ENCODE measurements at regions not wholly inside any gene's neighbourhood (a gene's known extent, or its start where the extent isn't known, plus 50 kb on each side); places are given as distances from the start of the nearest gene placed in this dataset.
"Not testable (repeated sequence)": the region's sequence is repeated elsewhere in the genome, so short reads cannot be mapped to it uniquely, and the experiment has no call there.

GRCh38 chr9:28120626-28121025 is 547.3 kb upstream of the C9orf72 start:
- no peak for DNase-seq

DNA sequence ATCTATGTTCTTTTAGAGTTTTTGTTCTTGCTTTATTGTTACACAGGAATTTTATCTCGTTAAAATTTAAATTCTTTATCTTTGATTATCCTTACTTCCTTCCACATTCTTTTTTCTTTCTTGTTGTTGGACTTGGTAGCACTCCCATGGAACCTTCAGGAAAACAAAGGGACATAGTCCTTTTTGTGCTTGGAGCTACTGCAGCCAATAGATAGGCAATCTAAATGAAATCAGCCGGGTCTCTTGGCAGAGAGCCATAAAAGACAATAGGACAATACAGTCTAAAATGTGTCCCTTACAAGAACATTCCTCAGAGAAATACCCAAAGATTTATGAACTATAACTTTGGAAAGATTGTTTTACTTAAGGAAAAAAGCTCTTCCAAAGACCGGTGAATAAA is 548.1 kb upstream of the C9orf72 start:
- DNase-seq, result no peak

DNA sequence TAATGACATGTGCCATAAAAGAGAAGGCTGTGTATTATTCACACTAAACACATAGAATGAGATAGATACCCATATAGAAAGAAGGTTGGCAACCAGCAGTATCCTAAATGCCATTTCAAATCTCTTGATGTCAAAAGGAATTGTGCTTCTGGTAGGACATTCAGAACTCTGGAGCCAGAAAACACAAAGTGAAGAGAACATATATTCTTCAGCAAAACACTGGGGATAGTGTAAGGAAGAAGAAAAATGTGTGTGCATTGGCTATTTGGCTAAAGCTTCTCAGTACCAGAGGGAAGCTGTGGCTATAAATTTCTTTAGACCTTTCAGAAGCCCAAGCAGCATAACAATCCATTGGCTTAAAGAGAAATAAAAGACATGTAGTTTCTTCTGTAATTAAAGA is 551.6 kb upstream of the C9orf72 start:
- DNase-seq, result no peak

GRCh38 chr9:28127101-28127500 is 553.8 kb upstream of the C9orf72 start:
- DNase-seq, result no peak

DNA sequence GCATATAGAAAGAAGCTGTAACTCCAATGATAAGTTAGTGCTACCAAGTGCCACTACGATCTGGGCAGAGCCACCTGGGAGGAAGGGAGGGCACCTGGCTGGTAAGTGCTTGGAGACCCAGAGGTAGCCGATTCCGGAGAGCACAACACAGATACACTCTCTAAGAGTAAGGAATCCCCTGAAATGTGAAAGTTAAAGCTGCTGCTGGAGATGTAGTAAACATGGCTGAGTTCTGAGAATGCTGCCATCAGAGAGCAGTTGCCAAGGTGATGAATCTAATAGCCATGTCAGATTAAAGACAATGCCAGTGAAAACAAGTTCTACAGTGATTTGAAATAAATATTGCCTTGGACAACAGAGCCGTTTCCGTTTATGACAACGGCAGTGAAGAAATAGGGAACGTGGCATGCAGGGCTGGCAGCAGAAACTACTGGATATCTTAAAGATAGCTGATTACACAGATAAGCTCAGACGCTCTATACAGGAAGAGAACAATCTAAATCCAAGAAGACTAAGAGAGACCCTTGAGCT is 561.2 kb upstream of the C9orf72 start:
- no peak for DNase-seq

GRCh38 chr9:28135549-28135948 is 562.3 kb upstream of the C9orf72 start:
- peak; percentile 31 for DNase-seq

DNA sequence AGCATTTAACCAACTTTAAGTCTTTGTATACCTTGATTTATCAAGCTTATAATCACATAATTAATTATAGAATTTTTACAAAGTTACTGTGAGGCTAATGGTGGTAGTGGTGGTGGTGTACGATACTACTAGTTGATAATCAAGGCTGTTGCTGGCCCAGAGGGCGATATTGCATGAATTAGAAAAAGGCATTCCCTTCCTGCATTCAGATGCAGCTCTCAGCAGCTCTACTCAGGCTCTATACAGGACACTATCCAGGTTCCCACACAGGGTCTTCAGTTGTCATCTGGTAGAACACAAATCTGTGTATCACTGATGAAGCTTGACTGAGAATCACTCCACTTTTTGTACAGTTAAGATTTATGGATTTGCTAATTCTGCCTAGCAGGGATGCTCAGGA is 562.8 kb upstream of the C9orf72 start:
- no peak for DNase-seq

GRCh38 chr9:28147430-28147829 is 574.1 kb upstream of the C9orf72 start:
- DNase-seq, result not testable (repeated sequence)

DNA sequence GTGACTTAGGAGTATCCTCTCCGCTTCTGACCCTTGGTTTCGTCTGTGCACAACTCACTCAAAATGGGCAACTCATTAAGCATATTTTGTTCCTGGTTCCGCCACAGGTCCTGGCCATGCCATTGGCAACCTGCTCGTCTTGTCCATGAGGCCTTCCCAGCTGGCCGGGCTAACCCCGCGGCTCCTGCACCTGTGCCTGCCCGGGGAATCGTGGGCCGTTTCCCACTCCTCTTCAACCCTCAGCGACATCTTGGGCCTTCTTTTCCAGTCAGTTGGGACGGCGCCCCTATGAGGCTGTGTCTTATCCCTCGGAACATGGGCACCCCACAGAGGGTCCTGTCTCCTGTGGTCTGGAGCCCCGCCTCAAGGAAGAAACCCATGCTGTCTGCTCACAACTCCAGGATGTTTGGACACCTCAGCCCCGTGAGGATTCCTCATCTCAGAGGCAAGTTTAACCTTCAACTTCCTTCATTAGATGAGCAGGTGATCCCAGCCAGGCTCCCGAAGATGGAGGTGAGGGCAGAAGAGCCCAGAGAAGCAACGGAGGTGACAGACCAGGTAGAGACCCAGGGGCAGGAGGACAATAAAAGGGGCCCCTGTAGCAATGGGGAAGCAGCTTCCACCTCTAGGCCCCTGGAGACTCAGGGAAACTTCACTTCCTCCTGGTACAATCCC is 574.8 kb upstream of the C9orf72 start:
- DNase-seq, result not testable (repeated sequence)

DNA sequence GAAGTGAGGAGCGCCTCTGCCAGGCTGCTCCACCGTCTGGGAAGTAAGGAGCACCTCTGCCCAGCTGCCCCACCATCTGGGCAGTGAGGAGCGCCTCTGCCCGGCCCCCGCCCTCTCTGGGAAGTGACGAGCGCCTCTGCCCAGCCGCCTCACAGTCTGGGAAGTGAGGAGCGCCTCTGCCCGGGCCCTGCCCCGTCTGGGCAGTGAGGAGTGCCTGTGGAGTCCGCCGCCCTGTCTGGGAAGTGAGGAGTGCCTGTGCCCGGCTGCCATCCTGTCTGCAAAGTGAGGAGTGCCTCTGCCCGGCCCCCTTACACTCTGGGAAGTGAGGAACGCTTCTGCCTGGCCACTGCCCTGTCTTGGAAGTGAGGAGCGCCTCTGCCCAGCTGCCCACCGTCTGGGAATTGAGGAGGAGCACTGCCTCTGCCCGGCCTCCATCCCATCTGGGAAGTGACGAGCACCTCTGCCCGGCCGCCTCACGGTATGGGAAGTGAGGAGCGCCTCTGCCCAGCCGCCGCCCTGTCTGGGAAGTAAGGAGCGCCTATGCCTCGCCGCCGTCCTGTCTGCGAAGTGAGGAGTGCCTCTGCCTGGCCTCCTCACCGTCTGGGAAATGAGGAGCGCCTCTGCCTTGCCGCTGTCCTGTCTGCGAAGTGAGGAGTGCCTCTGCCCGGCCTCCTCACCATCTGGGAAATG is 576.2 kb upstream of the C9orf72 start:
- DNase-seq, result not testable (repeated sequence)

DNA sequence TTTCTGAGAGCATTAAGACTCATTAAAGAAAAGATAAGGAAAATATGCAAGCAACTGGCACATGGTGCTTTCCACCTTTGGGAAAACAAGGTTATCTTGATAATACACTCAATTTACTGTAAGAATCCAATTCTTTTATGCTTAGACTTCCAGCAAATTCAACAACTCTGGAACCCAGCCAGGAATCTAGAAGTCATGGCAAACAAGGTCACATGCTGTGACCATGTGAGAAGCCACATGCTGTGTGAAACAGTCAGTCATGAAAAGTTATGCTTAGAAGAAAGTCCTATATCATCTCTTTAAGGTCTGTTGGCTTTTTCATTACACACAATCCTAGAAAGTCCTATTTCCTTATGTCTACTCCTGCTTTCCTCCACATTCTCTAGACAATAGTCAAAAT is 581.8 kb upstream of the C9orf72 start:
- no peak for DNase-seq

- DNase-seq, result no peak
These were observed 582.4 kb upstream of the C9orf72 start for GRCh38 chr9:28155671-28156070.

DNA sequence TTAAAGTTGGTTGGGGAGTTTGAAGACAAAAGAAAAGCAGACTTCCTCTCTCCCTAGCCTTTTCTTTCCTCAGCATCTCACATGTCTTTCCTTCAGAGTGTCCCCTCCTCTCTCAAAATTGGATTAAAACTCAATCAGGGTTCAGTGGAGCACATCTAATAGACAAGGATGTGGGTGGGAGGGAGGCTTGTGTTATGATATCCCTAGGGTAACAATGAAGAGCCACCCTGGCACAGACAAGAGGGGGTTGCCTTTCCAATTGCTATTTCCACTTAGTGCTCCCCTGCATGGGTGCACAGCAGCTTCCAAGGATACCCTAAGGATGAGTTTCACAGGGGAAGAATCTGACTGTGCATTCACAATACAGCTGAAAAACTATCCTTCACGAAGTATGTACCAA is 585.2 kb upstream of the C9orf72 start:
- DNase-seq, result no peak

DNA sequence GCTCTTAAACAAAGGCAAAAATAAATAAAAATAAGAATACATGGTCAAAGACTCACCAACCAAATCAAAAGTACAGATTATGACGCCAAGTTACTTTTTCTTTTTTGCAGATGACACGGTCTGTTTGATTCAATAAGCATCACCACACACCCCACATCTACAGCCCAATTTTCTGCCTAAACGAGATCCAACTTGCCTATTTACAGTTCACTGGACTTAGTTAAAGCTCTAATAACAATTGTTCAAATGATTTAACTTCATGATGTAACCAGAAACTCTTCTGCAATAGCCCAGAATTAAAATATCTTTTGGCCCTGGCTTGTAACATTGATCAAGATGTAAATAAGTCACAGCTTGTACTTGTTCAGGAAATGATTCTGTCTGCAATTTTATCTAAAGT is 590.3 kb upstream of the C9orf72 start:
- DNase-seq, result no peak

DNA sequence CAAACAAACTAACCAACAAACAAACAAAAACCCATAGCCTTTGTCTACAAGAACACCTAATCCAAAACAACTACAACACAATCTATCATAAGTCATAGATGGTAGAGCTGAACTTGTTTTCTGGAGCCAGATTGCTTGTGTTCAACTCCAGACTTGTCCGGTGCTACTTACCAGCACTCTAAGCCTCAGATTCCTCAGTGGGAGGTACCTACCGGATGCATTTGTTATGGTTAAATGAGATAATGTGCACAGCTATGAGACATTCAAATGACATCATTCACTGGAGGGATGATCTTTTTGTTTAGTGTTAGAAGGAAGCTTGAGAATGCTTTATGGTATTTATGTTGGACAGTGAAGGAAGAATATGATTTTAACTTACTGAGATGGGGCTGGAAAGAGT is 592.9 kb upstream of the C9orf72 start:
- DNase-seq, result no peak

GRCh38 chr9:28177142-28177541 is 603.9 kb upstream of the C9orf72 start:
- no peak for DNase-seq

GRCh38 chr9:28177925-28178324 is 604.6 kb upstream of the C9orf72 start:
- no peak for DNase-seq

GRCh38 chr9:28179893-28180292 is 606.6 kb upstream of the C9orf72 start:
- DNase-seq, result no peak

GRCh38 chr9:28190981-28191380 is 617.7 kb upstream of the C9orf72 start:
- no peak for DNase-seq

GRCh38 chr9:28197653-28198052 is 624.4 kb upstream of the C9orf72 start:
- no peak for DNase-seq

GRCh38 chr9:28203036-28203435 is 629.8 kb upstream of the C9orf72 start:
- DNase-seq, result no peak

GRCh38 chr9:28206280-28206679 is 633.0 kb upstream of the C9orf72 start:
- DNase-seq, result no peak

- DNase-seq, result peak; percentile 20
These were observed 634.4 kb upstream of the C9orf72 start for GRCh38 chr9:28207657-28208056.

GRCh38 chr9:28209130-28209529 is 635.8 kb upstream of the C9orf72 start:
- DNase-seq, result no peak

All from tongue (tissue), 1 donor.